CD4-positive, alpha-beta T cell treated with Interferon gamma for 1 hour (primary cell): ENCODE measurements at regions not wholly inside any gene's neighbourhood (a gene's known extent, or its start where the extent isn't known, plus 50 kb on each side); places are given as distances from the start of the nearest gene placed in this dataset.

Experiments
- DNase-seq: peaks from one replicate; pipeline ENCODE4 v3.0.0-alpha.2; 2020

DNA sequence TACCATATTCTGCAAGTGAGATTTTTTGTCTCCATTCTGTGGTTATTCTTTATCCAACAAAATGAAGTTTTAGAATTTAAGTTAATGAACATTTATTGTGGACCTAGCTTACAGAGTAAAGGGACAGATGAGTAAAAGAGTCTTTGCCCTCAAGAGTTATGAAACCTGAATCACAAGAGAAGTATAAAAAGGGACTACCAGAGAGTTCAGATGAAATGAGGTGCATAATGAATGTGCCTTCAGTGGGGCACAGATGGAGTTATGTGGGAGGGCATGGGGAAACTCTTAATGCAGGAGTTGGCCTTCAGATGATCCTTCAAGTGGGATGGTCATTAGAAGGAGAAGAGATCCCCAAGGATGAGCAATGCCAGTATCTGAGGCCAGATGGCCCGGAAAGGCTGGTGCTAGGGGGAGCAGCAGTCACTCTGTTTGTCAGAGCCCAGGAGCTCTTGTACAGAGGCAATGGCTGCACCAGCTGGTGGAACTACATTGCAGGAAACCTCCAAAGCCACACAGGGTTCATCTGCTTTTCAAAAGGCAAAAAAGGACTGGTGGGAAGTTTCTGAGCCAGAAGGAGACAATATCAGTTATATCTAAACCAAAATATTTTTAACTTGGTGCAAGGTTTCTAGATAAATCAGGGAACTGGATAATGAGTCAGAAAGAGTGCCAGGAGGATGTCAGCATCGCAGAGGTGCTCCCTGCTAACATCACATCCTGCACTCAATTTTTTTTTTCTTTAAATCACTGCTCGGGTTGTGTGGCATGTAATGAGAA lies 162.0 kb downstream of the KLF6 start:
- DNase-seq, result no peak

DNA sequence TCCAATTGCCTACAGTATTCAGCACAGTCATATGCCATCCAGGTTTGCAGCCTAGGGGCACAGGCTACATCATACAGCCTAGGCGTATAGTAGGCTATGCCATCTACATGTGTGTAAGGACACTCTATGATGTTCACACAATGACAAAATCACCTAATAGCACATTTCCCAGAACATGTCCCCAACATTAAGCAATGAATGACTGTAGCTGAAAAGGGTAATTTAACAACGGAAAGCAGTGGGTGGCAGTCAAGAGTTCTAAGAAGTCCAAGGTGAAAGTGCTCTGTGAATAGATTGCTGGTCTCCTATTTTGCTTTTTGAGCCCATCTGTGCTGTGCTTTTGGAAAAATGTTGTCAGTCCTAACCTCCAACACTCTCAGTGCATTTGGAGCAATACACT lies 162.6 kb downstream of the KLF6 start:
- DNase-seq, result no peak

DNA sequence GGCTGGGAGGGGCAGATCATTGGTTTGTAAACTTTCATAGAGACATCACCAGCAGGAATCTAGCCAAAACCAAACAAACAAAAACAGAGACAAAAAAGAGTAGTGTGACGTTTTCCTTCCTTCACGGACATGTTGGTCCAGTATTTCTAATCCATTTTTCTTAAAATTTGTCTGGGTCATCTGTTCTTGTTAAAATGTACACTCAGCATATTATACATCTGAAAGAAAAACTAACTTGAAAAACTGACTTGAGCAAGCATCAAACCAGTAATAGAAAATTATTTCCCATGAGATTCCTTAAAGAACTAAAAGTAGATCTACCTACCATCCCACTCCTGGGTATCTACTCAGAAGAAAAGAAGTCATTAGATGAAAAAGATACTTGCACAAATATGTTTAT lies 164.2 kb downstream of the KLF6 start:
- no peak for DNase-seq

DNA sequence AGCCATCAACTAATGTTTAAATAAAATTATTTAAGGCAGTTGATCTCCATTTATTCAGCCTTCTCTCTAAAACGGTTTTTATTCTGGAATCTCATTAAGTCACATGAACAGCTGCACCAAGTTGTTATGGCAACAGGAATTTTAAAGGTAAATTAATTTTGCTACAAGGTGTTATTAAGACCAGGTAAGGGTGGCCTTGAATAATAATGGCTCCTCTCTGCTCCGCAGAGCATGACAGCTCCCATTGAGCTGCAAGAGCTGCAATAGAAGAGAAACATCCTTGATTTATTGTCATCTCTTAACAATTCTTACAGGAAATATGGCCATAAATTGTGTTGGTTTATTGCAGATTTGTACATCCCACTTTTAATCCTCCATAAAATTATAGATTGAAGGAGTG lies 165.8 kb downstream of the KLF6 start:
- DNase-seq, result no peak

DNA sequence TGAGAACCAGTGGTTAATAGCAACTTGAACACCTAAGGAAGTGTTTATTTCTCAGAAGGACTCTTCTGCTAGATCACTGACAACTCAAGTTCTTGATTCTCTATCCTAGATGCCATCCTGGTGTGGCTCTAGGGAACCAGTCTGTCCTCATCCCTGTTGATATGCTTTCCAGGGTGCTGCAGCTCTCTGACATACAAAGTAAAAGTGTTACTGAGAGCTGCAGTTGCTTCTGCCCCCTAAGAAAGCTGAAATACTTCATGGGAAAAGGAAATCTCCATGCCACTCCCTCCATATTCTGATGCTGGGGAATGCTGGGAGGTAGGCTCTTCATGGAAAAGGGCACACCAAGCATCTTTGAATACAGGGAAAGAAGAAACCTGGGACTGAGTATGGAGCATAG lies 168.1 kb downstream of the KLF6 start:
- DNase-seq, result no peak

DNA sequence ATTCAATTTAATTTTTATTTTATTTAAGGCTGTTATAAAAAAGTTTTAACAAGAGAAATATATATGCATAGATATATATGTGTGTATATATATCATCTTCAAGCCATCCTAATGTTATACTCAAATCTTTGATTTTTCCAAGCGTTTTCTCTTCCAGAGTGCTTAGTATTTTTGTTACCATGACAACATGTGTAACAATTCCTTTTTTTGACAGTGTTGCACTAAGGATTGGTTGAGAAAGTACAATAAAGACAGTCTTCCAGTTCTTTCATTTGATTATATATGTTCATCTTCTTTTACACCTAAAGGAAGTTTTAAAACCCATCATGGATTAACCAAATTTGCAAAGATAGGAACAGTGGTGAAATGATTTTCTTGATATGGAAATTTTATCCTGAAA lies 171.7 kb downstream of the KLF6 start:
- DNase-seq, result no peak

DNA sequence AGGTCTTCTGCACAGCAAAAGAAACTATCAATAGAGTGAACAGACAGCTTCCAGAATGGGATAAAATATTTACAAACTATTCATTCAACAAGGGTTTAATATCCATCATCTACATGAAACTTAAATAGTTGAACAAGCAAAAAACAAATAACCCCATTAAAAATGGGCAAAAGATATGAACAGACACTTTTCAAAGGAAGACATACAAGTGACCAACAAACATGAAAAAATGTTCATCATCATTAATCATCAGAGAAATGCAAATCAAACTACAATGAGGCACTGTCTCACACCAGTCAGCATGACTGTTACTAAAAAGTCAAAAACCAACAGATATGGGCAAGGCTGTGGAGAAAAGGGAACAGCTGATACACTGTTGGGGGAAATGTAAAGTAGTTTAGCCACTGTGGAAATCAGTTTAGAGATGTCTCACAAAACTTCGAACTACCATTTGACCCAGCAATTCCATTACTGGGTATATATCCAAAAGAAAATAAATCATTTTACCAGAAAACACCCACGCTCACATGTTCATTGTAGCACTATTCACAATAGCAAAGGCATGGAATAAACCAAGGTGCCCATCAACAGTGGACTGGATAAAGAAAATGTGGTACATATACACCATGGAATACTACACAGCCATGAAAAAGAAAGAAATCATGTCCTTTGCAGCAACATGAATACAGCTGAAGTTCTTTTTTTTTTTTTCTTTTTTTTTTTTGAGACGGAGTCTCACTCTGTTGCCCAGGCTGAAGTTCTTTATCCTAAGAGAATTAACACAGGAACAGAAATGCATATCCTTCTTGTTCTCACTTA lies 172.6 kb downstream of the KLF6 start:
- no peak for DNase-seq

DNA sequence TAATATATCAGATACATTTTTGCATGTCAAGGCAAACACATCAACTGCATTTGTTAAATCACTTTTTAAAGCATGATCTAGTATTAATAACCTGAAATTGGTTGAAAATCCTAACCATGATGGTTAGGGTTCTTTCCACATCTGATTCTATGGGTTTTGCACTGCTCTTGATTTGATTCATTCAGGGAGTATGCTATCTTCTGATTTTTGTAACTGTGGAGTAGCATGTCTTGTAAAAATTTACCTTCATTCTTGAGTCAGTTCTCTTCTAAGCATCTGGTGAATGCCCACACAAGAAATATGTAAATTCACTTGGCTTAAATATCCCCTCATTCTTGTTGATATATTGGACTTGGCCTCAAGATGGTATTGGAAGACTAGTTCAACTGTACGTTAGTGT lies 178.7 kb downstream of the KLF6 start:
- no peak for DNase-seq

DNA sequence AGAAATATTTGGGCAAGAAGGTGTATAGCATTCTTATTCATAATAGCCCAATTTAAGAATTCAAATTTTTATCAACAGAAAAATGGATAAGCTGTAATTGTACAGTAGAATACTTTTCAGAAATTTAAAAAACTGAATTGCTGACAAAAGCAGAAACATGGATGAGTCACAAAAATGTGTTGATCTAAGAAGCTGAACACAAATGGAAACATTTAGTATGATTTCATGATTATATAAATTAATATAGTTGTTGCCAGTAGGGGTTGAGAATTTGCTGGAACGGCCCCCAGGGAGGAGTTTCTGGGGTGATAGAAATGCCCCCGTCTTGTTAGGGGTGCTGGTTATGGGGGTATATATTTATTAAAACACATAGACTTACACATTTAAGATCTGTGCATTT lies 179.1 kb downstream of the KLF6 start:
- DNase-seq, result no peak

DNA sequence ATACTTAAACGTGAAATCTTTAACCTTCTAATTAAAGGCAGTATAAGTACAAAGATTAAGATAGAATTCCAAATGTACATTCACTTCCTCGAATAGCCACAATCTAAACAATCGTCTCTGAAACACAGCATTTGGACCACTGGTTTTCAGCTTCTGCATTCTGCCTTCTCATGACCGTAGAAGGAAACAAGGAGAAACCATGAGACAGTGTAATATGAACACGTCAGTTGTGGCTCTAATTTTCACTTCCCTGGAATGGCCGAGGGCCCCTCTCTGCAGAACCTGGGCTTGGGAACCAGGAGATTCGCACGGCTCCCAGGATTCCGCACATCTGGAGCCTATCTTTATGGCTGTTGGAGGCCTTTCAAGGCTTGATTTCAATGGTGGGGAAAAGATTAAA lies 189.3 kb downstream of the KLF6 start:
- no peak for DNase-seq

DNA sequence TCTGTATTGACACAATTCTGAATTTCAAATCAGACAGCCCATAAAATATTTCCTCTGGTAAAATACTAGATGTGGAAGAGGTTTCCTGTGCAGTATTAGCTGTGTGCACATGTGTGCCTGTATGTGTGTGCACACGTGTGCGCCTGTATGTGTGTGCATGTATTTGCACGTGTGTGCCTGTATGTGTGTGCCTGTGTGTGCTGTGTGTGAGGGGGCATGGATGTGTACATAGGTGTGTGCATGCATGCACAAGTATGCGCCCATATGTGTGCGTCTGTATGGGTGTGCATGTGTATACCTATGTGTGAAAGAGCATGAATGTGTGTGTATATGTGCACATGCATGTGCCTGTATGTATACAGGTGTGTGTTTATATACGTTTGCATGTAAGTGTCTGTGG lies 191.4 kb downstream of the KLF6 start:
- DNase-seq, result no peak

DNA sequence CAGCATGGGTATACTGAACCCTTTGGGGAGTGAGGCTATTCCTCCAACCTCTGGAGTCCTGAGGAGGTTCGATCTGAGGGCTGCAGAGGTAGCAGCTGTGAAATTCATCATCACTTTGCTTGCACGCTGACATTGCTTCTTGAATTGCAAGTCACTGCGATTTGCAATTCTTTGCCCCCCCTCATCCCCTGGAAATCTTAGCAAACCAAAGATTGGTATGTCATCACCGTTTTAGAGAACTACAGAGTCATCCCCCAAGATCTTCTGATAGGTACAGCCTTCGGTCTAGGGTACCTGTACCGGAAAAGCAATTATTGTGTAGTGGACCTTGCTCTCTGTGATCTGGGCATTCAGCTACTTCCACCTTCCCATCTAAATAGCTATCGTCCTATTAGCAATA lies 192.6 kb downstream of the KLF6 start:
- no peak for DNase-seq

DNA sequence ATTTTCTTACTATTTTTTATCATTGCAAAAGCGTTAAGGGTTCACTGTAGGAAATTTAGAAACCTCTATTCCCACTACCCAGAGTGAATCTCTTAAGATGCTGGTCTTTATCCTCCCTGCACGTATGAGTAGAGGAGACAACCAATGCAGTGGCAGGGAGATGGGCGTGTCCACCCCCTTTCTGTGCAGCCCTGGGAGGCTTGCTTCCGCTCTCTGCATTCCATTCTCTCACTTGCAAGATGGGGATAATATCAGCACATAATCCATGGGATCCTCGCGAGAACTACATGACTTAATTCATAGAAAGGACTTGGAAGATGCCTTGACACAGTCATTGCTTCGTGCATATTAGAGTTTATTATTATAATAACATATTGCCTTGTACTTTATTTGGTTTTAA lies 196.2 kb downstream of the KLF6 start:
- DNase-seq, result no peak

DNA sequence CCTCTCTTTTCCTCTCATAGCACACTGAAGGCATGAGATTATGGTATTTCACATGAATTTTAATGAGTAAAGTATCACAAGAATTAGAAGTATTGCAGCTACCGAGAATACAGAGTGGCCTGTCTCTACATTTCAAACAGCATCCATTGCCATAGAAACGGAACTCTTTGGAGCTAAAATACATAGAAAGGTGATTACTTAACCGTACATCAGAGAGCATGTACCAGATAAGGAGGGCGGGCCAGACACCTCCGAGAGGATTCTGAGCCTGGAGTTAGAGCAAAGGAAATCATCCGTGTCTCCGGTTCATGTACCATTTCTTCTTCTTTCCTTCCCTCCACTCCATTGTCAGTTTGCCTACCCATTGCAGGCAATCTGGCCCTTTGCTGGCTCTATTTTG lies 196.7 kb downstream of the KLF6 start:
- no peak for DNase-seq

DNA sequence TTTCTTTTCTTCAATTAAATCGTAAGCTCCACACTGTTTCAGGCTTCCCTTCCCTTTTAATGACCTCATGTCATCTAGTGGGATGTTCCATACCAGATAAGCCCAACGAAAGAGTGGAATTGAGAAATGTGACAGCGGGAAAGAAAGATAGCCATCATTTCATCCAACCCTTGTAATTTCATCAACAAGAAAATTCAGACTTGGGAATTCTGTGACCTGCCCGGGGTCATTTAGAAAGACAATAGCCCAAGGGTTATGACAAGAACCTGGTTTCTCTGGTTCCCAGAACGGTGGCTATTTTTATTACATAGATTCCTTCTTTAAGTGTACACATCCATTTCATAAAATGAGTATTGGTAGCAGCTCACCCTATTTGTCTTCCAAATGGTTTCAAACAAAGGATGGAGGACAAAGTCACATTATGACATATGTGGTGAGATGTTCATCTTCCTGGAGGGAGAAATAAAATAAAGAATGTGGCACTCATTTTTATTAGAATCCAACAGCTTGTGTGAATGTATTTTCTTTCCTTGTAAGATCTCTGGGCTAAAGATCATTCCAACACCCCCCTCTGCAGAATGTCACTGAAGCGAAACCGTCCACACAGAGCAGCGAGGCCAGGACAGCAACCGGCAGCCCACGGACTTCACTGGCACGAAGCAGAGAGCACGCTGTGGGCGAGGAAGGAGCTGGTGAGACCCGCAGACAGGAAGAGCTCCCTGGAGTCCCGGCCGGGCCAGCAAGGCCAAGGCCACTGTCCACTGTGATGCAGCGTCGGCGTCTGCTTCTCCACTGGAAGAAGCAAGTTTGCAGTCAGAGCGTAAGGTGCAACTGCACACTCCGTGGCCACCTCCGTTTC lies 199.9 kb downstream of the KLF6 start:
- no peak for DNase-seq

DNA sequence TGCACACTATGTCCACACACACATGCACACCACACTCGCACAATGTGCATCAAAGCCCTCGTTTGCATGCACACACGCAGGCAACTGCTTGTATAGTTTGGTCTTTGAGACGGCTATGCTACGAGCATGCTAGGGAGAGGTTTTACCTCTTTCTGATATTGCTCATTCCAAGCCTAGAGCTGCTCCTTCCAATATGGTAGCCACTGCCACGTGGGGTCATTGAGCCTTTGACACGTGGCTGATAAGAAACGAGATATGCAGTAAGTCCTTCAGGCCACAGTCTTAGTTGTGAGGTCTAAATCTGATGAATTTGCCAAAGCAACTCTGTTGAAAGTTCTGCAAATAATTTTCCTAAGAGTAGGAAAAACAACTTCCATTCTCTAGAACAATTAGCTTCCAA lies 204.4 kb downstream of the KLF6 start:
- DNase-seq, result no peak

DNA sequence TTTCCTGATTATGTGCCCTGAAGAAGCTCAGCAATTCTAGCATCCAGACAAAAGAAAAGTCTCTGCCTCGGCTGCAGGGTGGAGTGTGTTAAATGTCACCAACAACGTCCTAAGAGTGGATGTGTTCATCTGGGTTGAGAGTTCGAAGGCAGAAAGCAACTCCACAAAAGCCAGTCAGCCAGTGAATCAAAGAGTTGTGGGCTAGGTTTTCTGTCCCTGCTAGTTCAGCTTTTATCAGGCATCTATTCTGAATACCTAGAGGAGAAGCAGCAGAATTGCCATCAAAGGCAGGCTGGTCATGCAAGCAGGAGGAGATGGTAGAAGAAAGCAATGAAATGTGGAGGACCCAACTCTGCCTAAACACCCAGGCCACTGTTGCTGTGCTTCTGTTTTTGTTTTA lies 205.2 kb downstream of the KLF6 start:
- no peak for DNase-seq

DNA sequence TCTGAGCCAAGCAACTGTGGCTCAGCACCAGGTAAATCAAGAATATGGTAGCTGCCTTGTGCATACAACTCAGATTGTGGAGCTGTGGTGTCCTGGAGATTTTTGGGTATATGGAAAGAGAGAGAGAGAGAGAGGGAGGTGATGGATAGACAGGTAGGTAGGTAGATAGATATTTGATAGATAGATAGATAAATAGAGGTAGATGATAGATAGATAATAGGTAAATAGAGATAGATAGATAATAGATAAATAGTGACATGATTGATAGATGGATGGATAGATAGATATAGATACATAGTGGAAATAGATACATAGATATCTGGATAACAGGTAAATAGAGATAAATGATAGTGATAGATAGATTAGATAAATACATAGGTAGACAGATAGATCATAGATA lies 206.3 kb downstream of the KLF6 start:
- no peak for DNase-seq

DNA sequence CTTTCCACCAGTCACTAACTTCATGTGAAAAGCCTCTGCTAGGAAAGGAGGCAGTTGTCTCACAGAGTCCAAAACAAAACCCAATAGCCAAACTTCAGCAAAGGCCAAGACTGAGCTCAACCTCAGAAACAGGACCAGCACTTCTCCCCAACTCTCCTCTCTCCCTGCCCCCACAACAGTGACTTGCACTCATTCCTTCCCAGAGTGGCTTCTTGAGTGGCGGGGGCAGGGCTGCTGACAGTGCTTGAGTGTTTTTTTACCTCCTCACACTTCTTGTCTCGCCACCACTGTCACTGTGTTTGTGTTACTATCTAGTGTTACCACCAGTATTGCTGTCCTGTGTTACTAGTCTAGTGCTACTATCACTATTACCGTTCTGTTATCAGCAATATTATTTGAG lies 206.8 kb downstream of the KLF6 start:
- no peak for DNase-seq

DNA sequence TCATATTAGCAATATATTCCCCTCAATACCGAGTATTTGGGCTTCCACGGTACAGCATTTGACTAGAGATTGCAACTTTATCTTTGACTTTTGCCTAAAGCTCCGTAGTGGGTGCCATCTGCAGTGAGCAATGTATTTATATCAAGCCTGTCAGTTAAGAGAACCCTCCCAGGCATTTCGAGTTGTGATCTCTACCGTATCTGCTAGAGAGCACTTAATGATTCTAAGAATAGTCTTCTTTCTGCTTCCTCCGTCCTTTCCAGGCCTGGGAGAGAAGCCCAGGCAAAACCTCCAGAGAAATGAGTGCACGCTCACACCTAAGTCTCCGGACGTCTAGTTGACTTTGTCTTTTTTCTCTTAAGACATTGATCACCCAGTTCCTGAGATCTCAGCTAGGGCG lies 210.6 kb downstream of the KLF6 start:
- no peak for DNase-seq

DNA sequence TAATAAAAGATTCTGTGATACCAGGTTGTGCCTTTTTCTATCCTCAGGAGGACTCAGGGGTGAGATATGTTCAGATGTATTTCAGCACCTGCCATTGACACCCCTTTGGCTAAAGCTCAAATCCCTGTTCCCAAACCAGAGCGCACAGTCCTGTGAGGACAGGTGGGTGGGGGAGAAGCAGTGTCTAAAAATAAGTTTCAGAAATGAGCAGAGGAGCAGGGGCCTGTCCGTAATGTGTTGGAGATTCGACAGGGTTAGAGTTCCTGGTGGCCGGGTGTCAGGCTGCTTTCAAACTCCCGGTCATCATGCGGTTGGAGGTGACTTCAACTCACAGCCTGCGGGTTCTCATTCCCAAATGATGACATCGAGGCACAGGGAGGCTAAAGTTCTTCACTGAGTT lies 211.5 kb downstream of the KLF6 start:
- DNase-seq, result no peak

DNA sequence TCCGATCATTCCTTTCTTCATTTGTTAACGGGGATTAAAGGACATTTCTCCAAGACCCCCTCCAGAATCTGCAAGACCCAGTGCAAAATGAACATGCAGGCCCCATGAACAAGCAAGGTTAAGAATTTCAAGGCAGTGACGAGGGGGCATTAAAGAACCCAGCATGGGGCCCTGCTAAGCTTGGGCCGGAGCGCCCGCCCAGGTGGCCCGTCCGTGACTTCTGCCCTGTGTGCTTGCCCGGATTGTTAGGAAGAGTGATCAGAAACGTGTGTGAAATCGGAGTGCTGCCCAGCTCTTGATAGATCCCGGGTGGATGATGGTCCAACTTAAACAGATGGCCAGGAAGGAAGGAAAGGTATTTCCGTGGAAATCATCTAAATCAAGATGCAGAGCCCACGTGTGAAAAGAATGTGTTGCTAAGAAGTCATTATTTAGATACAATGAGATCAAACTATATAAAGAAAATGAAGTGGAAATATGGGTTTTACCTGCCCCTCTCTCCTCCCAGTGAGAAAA lies 213.6 kb downstream of the KLF6 start:
- DNase-seq, result no peak

DNA sequence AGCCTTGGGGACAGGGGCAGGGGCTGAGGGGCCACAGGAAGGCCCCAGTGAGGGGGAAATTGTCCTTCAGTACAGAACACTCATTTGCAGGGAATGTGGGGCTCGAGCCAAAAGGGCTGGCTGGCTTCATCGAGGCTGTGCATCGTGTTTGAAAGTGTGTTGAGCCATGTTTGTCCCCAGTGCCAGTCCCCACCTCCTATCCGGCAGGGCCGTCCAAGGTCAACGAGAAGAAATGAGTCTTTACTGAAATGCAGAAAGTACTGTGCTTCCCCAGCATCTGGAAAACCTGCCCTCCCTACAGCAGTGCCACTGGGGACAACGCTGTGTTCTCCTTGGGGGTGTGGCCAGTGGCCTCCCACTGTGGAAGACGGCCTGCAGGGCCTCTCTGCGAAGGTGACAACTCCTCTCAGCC lies 214.1 kb downstream of the KLF6 start:
- no peak for DNase-seq
